ENCODE measurements at regions not wholly inside any gene's neighbourhood (a gene's known extent, or its start where the extent isn't known, plus 50 kb on each side); places are given as distances from the start of the nearest gene placed in this dataset.

DNA sequence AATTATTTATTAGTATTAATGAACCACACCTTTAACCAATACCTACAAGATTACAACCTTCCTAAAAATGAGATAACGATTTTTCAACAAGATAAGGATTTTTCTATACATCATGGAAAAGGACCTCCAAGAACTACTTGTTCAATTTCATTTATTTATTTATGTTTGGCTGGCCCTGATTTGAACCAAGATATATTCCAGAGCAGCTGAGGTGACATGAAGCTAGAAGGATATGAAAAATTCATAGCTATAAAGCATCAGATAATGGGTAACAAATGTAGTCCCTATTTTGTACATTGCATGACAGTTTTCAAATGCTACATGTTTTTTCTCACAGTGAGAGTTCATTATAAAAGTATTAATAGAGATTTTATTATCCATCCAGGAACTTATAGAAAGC lies 798.5 kb upstream of the ARRDC3 start:
- TF ChIP-seq, protein P1, sequence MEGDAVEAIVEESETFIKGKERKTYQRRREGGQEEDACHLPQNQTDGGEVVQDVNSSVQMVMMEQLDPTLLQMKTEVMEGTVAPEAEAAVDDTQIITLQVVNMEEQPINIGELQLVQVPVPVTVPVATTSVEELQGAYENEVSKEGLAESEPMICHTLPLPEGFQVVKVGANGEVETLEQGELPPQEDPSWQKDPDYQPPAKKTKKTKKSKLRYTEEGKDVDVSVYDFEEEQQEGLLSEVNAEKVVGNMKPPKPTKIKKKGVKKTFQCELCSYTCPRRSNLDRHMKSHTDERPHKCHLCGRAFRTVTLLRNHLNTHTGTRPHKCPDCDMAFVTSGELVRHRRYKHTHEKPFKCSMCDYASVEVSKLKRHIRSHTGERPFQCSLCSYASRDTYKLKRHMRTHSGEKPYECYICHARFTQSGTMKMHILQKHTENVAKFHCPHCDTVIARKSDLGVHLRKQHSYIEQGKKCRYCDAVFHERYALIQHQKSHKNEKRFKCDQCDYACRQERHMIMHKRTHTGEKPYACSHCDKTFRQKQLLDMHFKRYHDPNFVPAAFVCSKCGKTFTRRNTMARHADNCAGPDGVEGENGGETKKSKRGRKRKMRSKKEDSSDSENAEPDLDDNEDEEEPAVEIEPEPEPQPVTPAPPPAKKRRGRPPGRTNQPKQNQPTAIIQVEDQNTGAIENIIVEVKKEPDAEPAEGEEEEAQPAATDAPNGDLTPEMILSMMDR (IDR thresholded peaks at IDR 0.05) = no peak
- ATAC-seq (ENCODE audit: low FRiP score) (no peak), DNase-seq (ENCODE audit: low spot score) (no peak)

DNA sequence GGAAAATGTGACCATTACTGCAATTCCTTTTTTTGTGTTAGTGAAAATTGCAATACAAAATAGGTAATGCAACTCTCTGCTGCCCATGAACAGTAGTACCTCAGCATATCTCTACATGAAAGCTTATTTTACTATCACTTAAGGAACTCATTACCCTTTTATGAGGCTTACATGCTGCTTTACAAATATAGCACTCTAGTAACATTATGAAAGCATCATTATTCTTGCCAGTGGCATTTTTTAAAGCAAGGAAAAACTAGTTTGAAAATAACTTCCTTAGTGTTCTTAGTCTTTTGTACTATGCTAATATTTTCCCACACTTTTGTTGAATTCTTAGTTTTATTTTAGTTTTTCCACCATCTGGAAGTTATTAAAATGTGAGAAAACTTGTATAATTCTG lies 797.3 kb upstream of the ARRDC3 start:
- TF ChIP-seq, protein P1 (IDR thresholded peaks at IDR 0.05) = no peak
- ATAC-seq (ENCODE audit: low FRiP score) (no peak), DNase-seq (ENCODE audit: low spot score) (no peak)

DNA sequence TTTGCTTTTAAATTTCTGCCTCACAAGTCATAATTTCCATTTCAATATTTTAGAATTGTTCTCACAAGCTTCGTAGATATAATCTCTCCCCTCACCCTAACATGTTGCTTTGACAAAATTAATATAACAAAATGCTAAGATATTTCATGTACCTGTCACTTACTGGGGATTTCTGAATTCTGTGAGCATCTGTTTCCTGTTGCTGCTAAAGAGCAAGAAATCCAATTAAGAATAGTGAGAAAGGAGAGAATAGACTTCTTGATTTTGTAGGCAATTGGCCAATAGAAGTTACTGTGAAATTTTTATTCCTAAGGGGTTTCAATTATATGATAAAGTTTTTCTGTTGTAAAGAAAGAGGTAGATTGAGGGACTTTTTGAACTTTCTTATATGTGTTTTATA lies 796.5 kb upstream of the ARRDC3 start:
- ATAC-seq (ENCODE audit: low FRiP score) (no peak), DNase-seq (ENCODE audit: low spot score) (no peak)
- TF ChIP-seq, protein P1 (IDR thresholded peaks at IDR 0.05) = no peak

DNA sequence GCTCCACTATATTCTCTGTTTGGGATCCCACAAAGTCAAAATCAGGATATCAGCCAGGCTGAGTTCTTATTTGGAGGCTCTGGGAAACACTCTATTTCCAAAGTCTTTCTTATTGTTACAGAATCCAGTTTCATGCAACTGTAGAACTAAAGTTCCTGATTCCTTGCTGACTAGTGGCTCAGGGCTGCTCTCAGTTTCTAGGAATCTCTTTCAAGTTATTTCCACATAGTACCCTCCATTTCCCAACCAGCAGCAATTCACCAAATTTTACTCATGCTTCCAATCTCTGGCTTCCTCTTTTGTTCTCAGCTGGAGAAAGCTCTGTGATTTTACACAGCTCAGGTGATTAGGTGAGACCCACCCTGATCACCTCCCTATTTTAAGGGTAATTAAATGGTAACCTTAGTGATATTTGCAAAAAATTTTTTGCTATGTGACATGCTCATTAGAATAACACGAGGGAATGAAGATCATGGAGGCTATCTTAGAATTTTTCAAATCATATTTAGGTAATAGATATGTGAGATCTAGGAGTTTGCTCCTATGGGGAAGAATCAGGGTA lies 794.9 kb upstream of the ARRDC3 start:
- no peak for ATAC-seq (ENCODE audit: low FRiP score)
- TF ChIP-seq, protein P1 (IDR thresholded peaks at IDR 0.05) = no peak
- DNase-seq (ENCODE audit: low spot score) = no peak

DNA sequence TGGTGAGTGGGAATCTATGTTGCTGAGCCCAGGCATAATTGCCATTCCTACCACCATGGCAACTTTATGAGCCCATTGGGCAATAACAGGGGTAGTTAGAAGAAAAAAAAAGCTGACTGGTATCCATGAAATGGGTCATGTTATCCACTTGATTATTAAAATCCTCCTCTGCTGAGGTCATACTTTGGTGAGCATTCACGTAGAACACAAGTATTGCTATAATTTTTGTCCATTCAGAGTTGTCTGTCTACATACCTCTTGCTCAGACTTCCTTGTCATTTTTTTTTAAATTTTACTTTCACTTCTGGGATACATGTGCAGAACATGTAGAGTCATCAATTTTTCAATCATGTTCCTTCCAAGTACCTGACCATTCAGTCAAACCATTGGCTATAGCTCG lies 780.8 kb upstream of the ARRDC3 start:
- DNase-seq (ENCODE audit: low spot score) = no peak
- TF ChIP-seq, protein P1 (IDR thresholded peaks at IDR 0.05) = no peak
- ATAC-seq (ENCODE audit: low FRiP score) = no peak

DNA sequence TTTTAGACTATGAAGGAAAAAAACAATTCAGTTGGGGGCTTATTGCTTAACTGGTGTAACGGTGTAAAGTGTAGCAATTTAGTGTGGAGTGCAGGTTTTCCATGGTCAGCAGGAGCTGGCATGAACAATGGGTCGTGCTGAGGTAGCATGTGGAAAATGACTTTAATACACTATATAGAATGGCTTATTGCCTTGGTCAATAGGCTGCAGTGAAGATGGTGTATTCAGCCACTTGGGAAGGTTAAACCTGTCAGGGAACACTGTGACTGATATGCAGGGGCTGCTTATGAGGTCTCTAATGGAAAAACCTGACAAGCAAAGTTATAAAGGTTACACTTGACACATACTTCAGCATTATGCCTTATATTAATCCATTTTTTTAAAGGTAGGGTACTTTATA lies 764.7 kb upstream of the ARRDC3 start:
- no peak for DNase-seq (ENCODE audit: low spot score)
- ATAC-seq (ENCODE audit: low FRiP score) = no peak
- TF ChIP-seq, protein P1 (IDR thresholded peaks at IDR 0.05) = no peak

DNA sequence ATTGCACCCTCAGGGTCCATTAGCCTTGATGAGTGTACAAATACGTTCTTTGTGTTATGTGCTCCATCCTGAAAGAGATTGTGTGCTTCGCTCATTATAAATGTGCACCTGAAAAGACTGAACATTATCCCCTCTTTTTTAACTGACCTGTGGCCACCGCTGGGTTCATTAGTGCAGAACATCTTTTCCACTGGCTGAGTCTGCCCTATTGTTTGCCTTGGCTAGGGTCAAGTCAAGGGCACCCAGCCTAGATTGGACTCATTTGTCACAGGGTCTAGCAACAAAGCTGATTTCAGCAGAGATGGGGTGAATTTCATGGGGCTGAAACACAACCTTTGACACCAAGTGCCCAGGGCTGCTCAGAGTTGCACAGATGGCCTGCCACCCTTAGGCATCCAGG lies 764.1 kb upstream of the ARRDC3 start:
- ATAC-seq (ENCODE audit: low FRiP score) (no peak), DNase-seq (ENCODE audit: low spot score) (no peak)
- TF ChIP-seq, protein P1 (IDR thresholded peaks at IDR 0.05) = no peak
